KMS-11 (cell line): ENCODE measurements at regions not wholly inside any gene's neighbourhood (a gene's known extent, or its start where the extent isn't known, plus 50 kb on each side); places are given as distances from the start of the nearest gene placed in this dataset.

Source experiments
- H2AFZ ChIP-seq: fragments of 200-600 bp; sonication (generic); 2 replicates; pipeline ENCODE4 v1.6.1; 2016; ENCODE audit warnings: antibody characterized with exemption, mixed run types, low read depth
- H3K27ac ChIP-seq: fragments of 200-600 bp; sonication (generic); 2 replicates; pipeline ENCODE4 v1.6.1; 2016; ENCODE audit warnings: mild to moderate bottlenecking, mixed run types
- H3K27me3 ChIP-seq: fragments of 200-600 bp; sonication (generic); 2 replicates; pipeline ENCODE4 v1.6.1; 2017; ENCODE audit warnings: mild to moderate bottlenecking, low read depth, mixed run types, moderate library complexity; ENCODE audit not compliant: insufficient read depth
- H3K36me3 ChIP-seq: fragments of 200-600 bp; sonication (generic); 2 replicates; pipeline ENCODE4 v1.6.1; 2017; ENCODE audit warnings: mild to moderate bottlenecking, mixed run types; ENCODE audit not compliant: insufficient read depth
- H3K4me1 ChIP-seq: fragments of 200-600 bp; sonication (generic); 2 replicates; pipeline ENCODE4 v1.6.1; 2016; ENCODE audit warnings: mild to moderate bottlenecking, low read depth, mixed run types; ENCODE audit not compliant: poor library complexity, severe bottlenecking
- H3K4me2 ChIP-seq: fragments of 200-600 bp; sonication (generic); 2 replicates; pipeline ENCODE4 v1.7.0; 2016; ENCODE audit warnings: mild to moderate bottlenecking, mixed run types
- H3K4me3 ChIP-seq: fragments of 200-600 bp; sonication (generic); IDR thresholded peaks from 2 replicates; pipeline ENCODE4 v1.6.1; 2017; ENCODE audit warnings: low read depth, low read length, mixed read lengths; ENCODE audit not compliant: insufficient read depth
- H3K79me2 ChIP-seq: fragments of 200-600 bp; sonication (generic); 2 replicates; pipeline ENCODE4 v1.6.1; 2016; ENCODE audit warnings: low read depth, mixed run types; ENCODE audit not compliant: insufficient read depth
- H3K9ac ChIP-seq: fragments of 200-600 bp; sonication (generic); 2 replicates; pipeline ENCODE4 v1.6.1; 2016; ENCODE audit warnings: mild to moderate bottlenecking, mixed run types
- H4K20me1 ChIP-seq: fragments of 200-600 bp; sonication (generic); 2 replicates; pipeline ENCODE4 v1.6.1; 2016; ENCODE audit warnings: mild to moderate bottlenecking, mixed run types; ENCODE audit not compliant: insufficient read depth
- TF ChIP-seq, protein P1 (sequence below): fragments of 200-600 bp; sonication (generic); conservative IDR thresholded peaks from 2 replicates; pipeline ENCODE4 v1.6.1; 2017; ENCODE audit warnings: low read depth, mild to moderate bottlenecking, antibody characterized with exemption, low read length, moderate library complexity, mixed read lengths

DNA sequence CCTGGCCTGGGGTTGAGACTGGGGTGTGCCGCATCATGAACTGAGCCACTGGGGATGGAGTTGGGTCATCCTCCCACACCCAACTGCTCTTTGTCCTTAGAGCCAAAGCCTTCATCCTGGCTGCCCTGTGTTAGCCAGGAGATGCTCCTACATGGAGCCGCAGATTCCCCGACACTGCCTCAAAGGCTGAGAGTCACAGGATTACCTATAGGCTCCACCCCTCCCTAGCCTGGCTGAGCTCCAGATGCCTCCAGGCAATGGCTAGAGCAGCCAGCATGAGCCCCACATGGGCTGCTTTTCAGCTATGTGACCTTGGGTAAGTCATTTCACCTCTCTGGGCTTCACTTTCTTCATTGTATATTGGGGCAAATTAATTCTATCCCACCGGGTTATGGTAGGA, 119.9 kb upstream of the POU3F1 start:
- H3K4me2 ChIP-seq, result no peak overlapping the region
- TF ChIP-seq, protein P1, sequence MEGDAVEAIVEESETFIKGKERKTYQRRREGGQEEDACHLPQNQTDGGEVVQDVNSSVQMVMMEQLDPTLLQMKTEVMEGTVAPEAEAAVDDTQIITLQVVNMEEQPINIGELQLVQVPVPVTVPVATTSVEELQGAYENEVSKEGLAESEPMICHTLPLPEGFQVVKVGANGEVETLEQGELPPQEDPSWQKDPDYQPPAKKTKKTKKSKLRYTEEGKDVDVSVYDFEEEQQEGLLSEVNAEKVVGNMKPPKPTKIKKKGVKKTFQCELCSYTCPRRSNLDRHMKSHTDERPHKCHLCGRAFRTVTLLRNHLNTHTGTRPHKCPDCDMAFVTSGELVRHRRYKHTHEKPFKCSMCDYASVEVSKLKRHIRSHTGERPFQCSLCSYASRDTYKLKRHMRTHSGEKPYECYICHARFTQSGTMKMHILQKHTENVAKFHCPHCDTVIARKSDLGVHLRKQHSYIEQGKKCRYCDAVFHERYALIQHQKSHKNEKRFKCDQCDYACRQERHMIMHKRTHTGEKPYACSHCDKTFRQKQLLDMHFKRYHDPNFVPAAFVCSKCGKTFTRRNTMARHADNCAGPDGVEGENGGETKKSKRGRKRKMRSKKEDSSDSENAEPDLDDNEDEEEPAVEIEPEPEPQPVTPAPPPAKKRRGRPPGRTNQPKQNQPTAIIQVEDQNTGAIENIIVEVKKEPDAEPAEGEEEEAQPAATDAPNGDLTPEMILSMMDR, result no peak
- H3K36me3 ChIP-seq, result no peaks in the 10 kb centered on the region
- H3K4me1 ChIP-seq, result no peaks in the 10 kb centered on the region
- H3K27me3 ChIP-seq, result no peaks in the 10 kb centered on the region; the same call in 1 of the 2 replicates
- H3K79me2 ChIP-seq, result no peaks in the 10 kb centered on the region
- no peak overlapping the region for H3K4me3 ChIP-seq
- no peak overlapping the region for H3K27ac ChIP-seq
- no peak overlapping the region for H3K9ac ChIP-seq
- H2AFZ ChIP-seq, result no peak overlapping the region
- H4K20me1 ChIP-seq, result no peaks in the 10 kb centered on the region

DNA sequence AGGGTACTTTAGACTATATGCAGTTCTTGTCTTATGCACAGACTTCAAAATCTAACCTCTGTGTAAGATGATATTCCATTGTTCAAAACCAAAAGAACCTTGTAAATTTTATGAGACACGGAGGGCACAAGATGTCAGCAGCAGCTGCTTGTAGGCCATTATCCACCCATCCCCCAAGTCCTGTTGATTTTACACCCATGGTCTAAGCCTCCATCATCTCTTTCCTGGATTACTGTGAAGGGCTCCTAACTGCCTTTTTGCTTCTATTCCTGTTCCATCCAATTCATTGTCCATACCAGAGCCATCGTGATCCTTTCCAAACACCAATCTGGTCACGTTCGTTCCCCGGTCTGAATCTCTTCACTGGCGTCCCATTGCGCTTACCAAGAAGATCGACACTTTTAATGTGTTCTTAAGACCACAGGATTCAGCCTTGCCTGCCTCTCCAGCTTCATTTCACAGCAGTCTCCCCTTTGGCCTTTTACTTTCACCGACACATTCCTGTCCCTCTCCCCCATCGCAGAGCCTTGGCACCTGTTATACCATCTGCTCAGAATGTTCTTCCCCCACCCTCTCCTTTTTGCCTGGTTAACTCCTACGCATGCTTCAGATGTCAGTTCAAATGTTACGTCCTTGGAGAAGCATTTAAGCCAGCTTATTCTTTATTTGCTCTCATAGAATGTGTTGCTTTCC, 107.3 kb upstream of the POU3F1 start:
- H3K9ac ChIP-seq, result no peak overlapping the region
- H2AFZ ChIP-seq, result no peak overlapping the region
- H3K4me1 ChIP-seq, result no peaks in the 10 kb centered on the region
- TF ChIP-seq, protein P1, result no peak
- H3K36me3 ChIP-seq, result no peaks in the 10 kb centered on the region
- H3K4me2 ChIP-seq, result no peak overlapping the region
- no peaks in the 10 kb centered on the region for H4K20me1 ChIP-seq
- H3K27ac ChIP-seq, result no peak overlapping the region
- no peaks in the 10 kb centered on the region for H3K27me3 ChIP-seq
- no peaks in the 10 kb centered on the region for H3K79me2 ChIP-seq
- H3K4me3 ChIP-seq, result no peak overlapping the region

DNA sequence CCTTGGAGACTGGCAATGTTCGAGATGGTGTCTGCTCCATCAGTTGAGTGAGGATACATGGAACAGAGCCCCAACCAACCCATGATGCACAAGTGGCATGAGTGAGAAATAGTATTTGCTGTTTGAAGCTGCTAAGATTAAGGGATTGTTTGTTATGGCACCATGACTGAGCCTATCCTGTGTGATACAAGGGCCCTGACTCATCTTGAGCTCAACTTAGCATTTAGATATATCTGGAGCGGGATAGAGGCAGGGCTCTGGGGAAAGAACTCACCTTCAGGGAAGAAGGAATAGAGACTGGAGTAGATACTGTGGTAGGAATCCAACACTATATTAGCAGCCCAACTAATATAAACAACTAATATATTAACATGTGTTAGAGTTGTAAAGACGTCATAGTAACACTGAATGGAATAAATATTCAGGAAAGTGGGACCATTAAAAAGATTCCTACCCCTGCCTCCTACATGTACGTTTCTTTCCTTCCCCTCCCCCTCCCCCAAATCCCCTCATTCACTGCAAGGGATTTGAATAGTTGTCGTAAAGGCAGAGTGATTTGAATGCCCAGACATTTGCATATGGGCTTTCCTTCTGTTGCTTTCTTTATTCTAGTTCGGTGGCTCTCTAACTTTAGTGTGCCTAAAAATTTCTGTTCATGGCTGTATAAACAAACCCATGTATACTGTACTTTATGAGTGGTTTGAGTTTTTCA, 106.6 kb upstream of the POU3F1 start:
- no peak overlapping the region for H3K4me3 ChIP-seq
- H3K27ac ChIP-seq, result no peak overlapping the region

DNA sequence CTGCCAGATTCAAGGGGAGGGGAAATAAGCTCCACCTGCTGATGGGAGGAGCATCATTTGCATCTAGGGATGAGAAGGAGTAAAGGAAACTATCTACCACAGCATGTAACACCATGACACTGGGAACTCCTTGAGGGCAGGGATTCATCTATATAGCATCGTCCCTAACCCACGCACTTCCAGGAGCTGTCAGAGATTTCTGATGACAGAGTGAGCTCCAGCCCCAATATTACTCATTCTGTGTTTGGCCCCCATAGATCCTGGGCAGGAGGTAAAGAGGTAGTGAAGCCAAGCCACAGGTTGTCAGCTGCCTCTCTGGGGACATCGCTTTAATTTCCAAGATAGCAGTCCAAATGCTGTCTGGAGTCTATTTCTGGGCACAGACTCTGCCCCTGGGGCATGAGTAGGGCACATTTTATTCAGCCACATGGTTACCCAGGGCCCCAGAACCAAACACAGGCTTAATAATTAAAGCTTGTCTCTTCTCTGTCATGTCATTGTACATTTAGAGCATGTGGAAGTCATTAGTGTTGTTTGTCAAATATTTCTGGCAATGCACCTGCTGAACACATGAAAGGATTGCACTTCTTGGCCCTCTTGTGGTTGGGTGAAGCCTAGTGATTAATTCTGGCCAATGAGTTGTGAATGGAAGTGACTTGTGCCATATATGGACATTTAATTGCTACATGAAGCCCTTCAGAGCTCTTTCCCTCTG, 105.9 kb upstream of the POU3F1 start:
- TF ChIP-seq, protein P1, result no peak
- no peaks in the 10 kb centered on the region for H3K4me1 ChIP-seq
- no peak overlapping the region for H2AFZ ChIP-seq
- no peaks in the 10 kb centered on the region for H3K27me3 ChIP-seq
- H4K20me1 ChIP-seq, result no peaks in the 10 kb centered on the region
- H3K9ac ChIP-seq, result no peak overlapping the region
- H3K79me2 ChIP-seq, result no peaks in the 10 kb centered on the region
- H3K36me3 ChIP-seq, result no peaks in the 10 kb centered on the region
- H3K4me3 ChIP-seq, result no peak overlapping the region
- H3K27ac ChIP-seq, result no peak overlapping the region
- no peak overlapping the region for H3K4me2 ChIP-seq

More for the DNA sequence above, 106.6 kb upstream of the POU3F1 start:
- no peaks in the 10 kb centered on the region for H3K36me3 ChIP-seq
- H3K4me1 ChIP-seq, result no peaks in the 10 kb centered on the region
- H3K4me2 ChIP-seq, result no peak overlapping the region
- no peak overlapping the region for H2AFZ ChIP-seq
- H3K27me3 ChIP-seq, result no peaks in the 10 kb centered on the region
- TF ChIP-seq, protein P1, result no peak
- H3K9ac ChIP-seq, result no peak overlapping the region
- H4K20me1 ChIP-seq, result no peaks in the 10 kb centered on the region
- H3K79me2 ChIP-seq, result no peaks in the 10 kb centered on the region
